Karpas-422 (cell line): ENCODE measurements at regions not wholly inside any gene's neighbourhood (a gene's known extent, or its start where the extent isn't known, plus 50 kb on each side); places are given as distances from the start of the nearest gene placed in this dataset.
A peak's percentile ranks its signal among the peaks of the same experiment; 100 is the strongest.
"Not testable (repeated sequence)": the region's sequence is repeated elsewhere in the genome, so short reads cannot be mapped to it uniquely, and the experiment has no call there.

Source experiments
- DNase-seq: peaks from one replicate; pipeline ENCODE4 v3.0.0-alpha.2; 2015
- H2AFZ ChIP-seq: fragments of 200-600 bp; sonication (generic); 2 replicates; pipeline ENCODE4 v1.6.1; 2014; ENCODE audit warnings: antibody characterized with exemption, low read length, mixed read lengths
- H3K27ac ChIP-seq: fragments of 200-600 bp; sonication (generic); 2 replicates; pipeline ENCODE4 v1.5.1; 2014; ENCODE audit warnings: mild to moderate bottlenecking, low read length, moderate library complexity
- H3K27me3 ChIP-seq: fragments of 200-600 bp; sonication (generic); 2 replicates; pipeline ENCODE4 v1.6.1; 2014; ENCODE audit warnings: low read length, mixed read lengths
- H3K36me3 ChIP-seq: fragments of 200-600 bp; sonication (generic); 2 replicates; pipeline ENCODE4 v1.6.1; 2014; ENCODE audit warnings: low read length, mixed read lengths; ENCODE audit not compliant: insufficient read depth
- H3K4me1 ChIP-seq: fragments of 200-600 bp; sonication (generic); 2 replicates; pipeline ENCODE4 v1.6.1; 2014; ENCODE audit warnings: mild to moderate bottlenecking, low read length, mixed read lengths
- H3K4me2 ChIP-seq: fragments of 200-600 bp; sonication (generic); 2 replicates; pipeline ENCODE4 v1.6.1; 2014; ENCODE audit warnings: low read length, low read depth, mild to moderate bottlenecking; ENCODE audit not compliant: poor library complexity, severe bottlenecking
- H3K4me3 ChIP-seq: fragments of 200-600 bp; sonication (generic); 2 replicates; pipeline ENCODE4 v1.5.1; 2014; ENCODE audit warnings: mild to moderate bottlenecking, antibody characterized with exemption, low read length, mixed read lengths
- H3K79me2 ChIP-seq: fragments of 200-600 bp; sonication (generic); 2 replicates; pipeline ENCODE4 v1.6.1; 2014; ENCODE audit warnings: mild to moderate bottlenecking, low read length, mixed read lengths
- H3K9ac ChIP-seq: fragments of 200-600 bp; sonication (generic); 2 replicates; pipeline ENCODE4 v1.6.0; 2014; ENCODE audit warnings: low read length
- H3K9me2 ChIP-seq: fragments of 200-600 bp; sonication (generic), shearing (Covaris generic); replicated peaks from 2 replicates; pipeline ENCODE4 v1.6.0; 2014; ENCODE audit warnings: mild to moderate bottlenecking, low read length, moderate library complexity; ENCODE audit not compliant: insufficient read depth
- H3K9me3 ChIP-seq: fragments of 300-700, 200-600 bp; sonication (generic); 2 replicates; pipeline ENCODE4 v1.6.1; 2014; ENCODE audit warnings: low read length, mixed read lengths
- H4K20me1 ChIP-seq: fragments of 200-600 bp; sonication (generic); 2 replicates; pipeline ENCODE4 v1.6.1; 2014; ENCODE audit warnings: mild to moderate bottlenecking, antibody characterized with exemption, low read length, low read depth; ENCODE audit not compliant: insufficient read depth

DNA sequence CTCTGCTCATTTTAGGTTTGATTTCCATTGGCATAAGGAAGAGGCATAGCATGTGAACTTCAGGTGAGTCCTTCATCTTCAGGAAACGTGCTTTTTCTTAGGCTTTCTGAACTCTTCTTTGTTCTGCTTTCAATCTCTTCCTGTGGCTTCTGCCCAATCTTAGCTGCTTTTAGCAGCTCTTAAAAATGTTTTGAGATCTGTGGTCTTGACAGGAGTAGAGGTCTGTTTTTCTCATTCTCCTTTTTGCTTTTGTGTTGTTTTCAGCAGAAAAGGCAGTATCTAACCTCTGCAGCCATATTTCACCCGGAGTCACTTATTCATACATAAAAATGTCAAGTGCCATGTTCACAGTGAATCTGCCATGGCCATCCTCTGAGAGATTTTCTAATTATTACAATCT is 120.3 kb downstream of the LIG4 start:
- peaks cover 3% of the 10 kb centered on the region; the same call in 1 of the 2 replicates for H3K9me3 ChIP-seq

DNA sequence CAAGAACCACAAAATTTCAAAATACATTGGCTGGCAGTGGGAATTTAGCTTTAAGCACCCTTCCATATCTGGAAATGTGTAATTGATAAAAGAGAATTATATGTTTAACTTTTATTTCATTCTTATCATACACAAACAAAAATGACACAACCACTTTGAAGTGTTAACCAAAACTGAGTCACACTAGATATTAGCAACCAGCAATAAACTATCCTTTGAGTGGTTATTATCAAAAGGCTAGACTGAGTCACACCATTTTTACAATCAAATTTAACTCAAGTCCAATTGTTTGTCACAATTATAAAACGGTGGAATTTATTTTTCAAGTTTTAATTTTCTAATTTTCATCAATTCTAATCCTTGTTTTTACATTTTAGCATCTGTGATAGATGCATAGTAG is 121.7 kb downstream of the LIG4 start:
- H3K9me3 ChIP-seq: peaks cover 8% of the 10 kb centered on the region; the same call in 1 of the 2 replicates
- no peak overlapping the region for H3K4me2 ChIP-seq
- no peak overlapping the region for H3K4me3 ChIP-seq
- H3K36me3 ChIP-seq: no peaks in the 10 kb centered on the region
- H3K27me3 ChIP-seq: no peaks in the 10 kb centered on the region
- H4K20me1 ChIP-seq: no peaks in the 10 kb centered on the region
- H2AFZ ChIP-seq: no peak overlapping the region
- no peaks in the 10 kb centered on the region for H3K4me1 ChIP-seq
- no peak for DNase-seq
- H3K79me2 ChIP-seq: no peaks in the 10 kb centered on the region
- no peak overlapping the region for H3K27ac ChIP-seq
- no peaks in the 10 kb centered on the region for H3K9me2 ChIP-seq
- H3K9ac ChIP-seq: no peak overlapping the region

More for the DNA sequence above, 120.3 kb downstream of the LIG4 start:
- H3K4me1 ChIP-seq: no peaks in the 10 kb centered on the region
- H3K27me3 ChIP-seq: no peaks in the 10 kb centered on the region
- H3K27ac ChIP-seq: no peak overlapping the region
- no peak overlapping the region for H3K4me2 ChIP-seq
- H2AFZ ChIP-seq: no peak overlapping the region
- H4K20me1 ChIP-seq: no peaks in the 10 kb centered on the region
- no peaks in the 10 kb centered on the region for H3K79me2 ChIP-seq
- H3K9ac ChIP-seq: no peak overlapping the region
- no peak for DNase-seq
- no peaks in the 10 kb centered on the region for H3K36me3 ChIP-seq
- no peak overlapping the region for H3K4me3 ChIP-seq
- no peaks in the 10 kb centered on the region for H3K9me2 ChIP-seq

DNA sequence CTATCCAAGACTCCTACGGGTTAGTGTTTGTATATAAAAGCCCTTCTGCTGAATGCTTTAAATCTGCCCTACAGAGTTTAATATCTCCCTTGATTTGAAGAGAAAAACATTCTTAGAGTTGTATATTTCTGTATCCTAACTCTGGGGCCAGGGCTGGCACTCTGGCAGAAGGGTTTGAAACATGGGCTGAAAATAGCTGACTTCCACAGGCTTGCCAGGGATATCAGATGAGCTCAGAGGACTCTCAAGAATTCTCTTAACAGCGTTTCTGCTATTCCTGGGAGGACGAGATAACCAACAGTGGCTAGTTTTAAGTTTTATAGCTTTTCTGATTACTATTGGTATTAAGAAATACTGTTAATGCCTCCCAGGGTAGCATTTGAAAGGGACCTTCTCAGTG is 127.5 kb downstream of the LIG4 start:
- Histone ChIP-seq H3K4me3 (no peak overlapping the region), H3K27me3 (no peaks in the 10 kb centered on the region)

GRCh38 chr13:108086678-108087077 is 128.7 kb downstream of the LIG4 start:
- no peaks in the 10 kb centered on the region for H4K20me1 ChIP-seq
- no peaks in the 10 kb centered on the region for H3K4me1 ChIP-seq
- H3K9ac ChIP-seq: no peak overlapping the region
- no peaks in the 10 kb centered on the region for H3K79me2 ChIP-seq
- H3K27me3 ChIP-seq: no peaks in the 10 kb centered on the region
- H2AFZ ChIP-seq: no peak overlapping the region
- H3K9me3 ChIP-seq: peaks cover 11% of the 10 kb centered on the region
- no peak overlapping the region for H3K27ac ChIP-seq
- H3K9me2 ChIP-seq: no peaks in the 10 kb centered on the region
- H3K36me3 ChIP-seq: no peaks in the 10 kb centered on the region
- H3K4me3 ChIP-seq: no peak overlapping the region
- peak; percentile 52 for DNase-seq
- H3K4me2 ChIP-seq: no peak overlapping the region

More for the DNA sequence above, 127.5 kb downstream of the LIG4 start:
- Histone ChIP-seq H3K4me2 (no peak overlapping the region), H3K9me3 (peaks cover 11% of the 10 kb centered on the region), H3K9me2 (no peaks in the 10 kb centered on the region), H3K79me2 (no peaks in the 10 kb centered on the region), H4K20me1 (no peaks in the 10 kb centered on the region), H3K4me1 (no peaks in the 10 kb centered on the region), H3K36me3 (no peaks in the 10 kb centered on the region), H3K9ac (no peak overlapping the region), H2AFZ (no peak overlapping the region), H3K27ac (no peak overlapping the region)
- no peak for DNase-seq

DNA sequence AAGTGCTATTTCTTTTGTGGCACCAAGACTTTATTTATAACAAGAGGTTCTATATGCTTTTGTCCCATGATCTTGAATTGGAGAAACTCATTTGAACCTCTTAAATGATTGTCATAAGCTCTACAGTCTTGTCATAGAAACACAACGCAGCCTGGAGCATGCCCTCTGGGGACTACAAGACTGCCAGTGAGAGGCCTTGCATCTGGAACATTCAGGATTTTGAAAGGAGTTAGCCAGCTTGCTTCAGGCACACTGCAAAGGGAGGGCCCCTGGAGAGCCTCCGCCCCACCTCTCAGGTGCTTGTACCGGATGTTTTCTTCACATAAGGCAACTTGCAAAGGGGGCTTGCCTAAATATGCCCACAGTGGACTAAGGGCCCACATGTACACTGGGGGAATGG is 130.5 kb downstream of the LIG4 start:
- Histone ChIP-seq H3K4me2 (no peak overlapping the region), H3K4me3 (no peak overlapping the region), H3K4me1 (no peaks in the 10 kb centered on the region), H2AFZ (no peak overlapping the region), H3K9me3 (peaks cover 6% of the 10 kb centered on the region), H3K9me2 (no peaks in the 10 kb centered on the region; the same call in 1 of the 2 replicates), H3K9ac (no peak overlapping the region), H3K27me3 (no peaks in the 10 kb centered on the region), H3K36me3 (no peaks in the 10 kb centered on the region), H3K79me2 (no peaks in the 10 kb centered on the region), H3K27ac (no peak overlapping the region), H4K20me1 (no peaks in the 10 kb centered on the region)
- no peak for DNase-seq

GRCh38 chr13:108083056-108083455 is 132.3 kb downstream of the LIG4 start:
- no peak for DNase-seq
- no peaks in the 10 kb centered on the region for H3K36me3 ChIP-seq
- no peak overlapping the region for H3K4me3 ChIP-seq
- no peaks in the 10 kb centered on the region for H3K4me1 ChIP-seq
- no peak overlapping the region for H3K27ac ChIP-seq
- no peak overlapping the region for H3K9ac ChIP-seq
- H3K9me3 ChIP-seq: peaks cover 3% of the 10 kb centered on the region
- no peak overlapping the region for H2AFZ ChIP-seq
- H3K4me2 ChIP-seq: no peak overlapping the region
- no peaks in the 10 kb centered on the region for H3K27me3 ChIP-seq
- no peaks in the 10 kb centered on the region; the same call in 1 of the 2 replicates for H3K9me2 ChIP-seq
- no peaks in the 10 kb centered on the region for H3K79me2 ChIP-seq
- no peaks in the 10 kb centered on the region for H4K20me1 ChIP-seq

DNA sequence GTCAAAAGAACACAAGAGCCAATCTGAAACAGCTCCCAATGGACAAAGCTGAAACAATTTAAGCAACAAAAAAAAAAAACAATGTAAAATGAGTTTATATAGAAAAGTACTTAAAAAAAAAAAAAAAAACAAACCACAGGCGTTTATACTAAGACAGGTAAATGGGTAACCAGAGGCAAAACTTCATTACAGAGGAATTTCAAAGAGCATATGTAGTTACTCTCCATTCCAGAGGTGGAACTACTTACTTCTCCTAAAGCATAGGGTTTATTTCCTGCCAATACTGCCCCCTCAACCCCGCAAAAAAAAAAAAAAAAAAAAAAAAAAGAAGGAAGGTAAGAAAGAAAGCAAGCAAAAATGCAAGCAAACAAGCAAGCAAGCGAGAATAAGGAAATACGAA is 132.9 kb downstream of the LIG4 start:
- Histone ChIP-seq H3K4me2 (no peak overlapping the region), H3K4me1 (no peaks in the 10 kb centered on the region), H3K79me2 (no peaks in the 10 kb centered on the region), H4K20me1 (no peaks in the 10 kb centered on the region), H3K27me3 (no peaks in the 10 kb centered on the region), H3K36me3 (no peaks in the 10 kb centered on the region), H3K4me3 (no peak overlapping the region), H3K9me3 (peaks cover 3% of the 10 kb centered on the region), H3K9me2 (no peaks in the 10 kb centered on the region; the same call in 1 of the 2 replicates), H3K27ac (no peak overlapping the region), H3K9ac (no peak overlapping the region), H2AFZ (no peak overlapping the region)
- DNase-seq: no peak

- Histone ChIP-seq H3K9me3 (peaks cover 10% of the 10 kb centered on the region), H3K4me1 (no peaks in the 10 kb centered on the region), H3K36me3 (no peaks in the 10 kb centered on the region), H3K9ac (no peak overlapping the region), H2AFZ (no peak overlapping the region), H3K9me2 (no peaks in the 10 kb centered on the region; the same call in 1 of the 2 replicates), H3K79me2 (no peaks in the 10 kb centered on the region), H3K4me2 (no peak overlapping the region), H3K4me3 (no peak overlapping the region), H4K20me1 (no peaks in the 10 kb centered on the region), H3K27ac (no peak overlapping the region), H3K27me3 (no peaks in the 10 kb centered on the region)
- no peak for DNase-seq
Observed at GRCh38 chr13:108077284-108077683, 138.1 kb downstream of the LIG4 start.

- H3K9me3 ChIP-seq, H3K9me2 ChIP-seq, H2AFZ ChIP-seq: not testable (repeated sequence)
Observed at GRCh38 chr13:108074429-108074828, 140.9 kb downstream of the LIG4 start.

More at GRCh38 chr13:108074429-108074828, 140.9 kb downstream of the LIG4 start:
- not testable (repeated sequence) for H3K36me3 ChIP-seq, H3K9ac ChIP-seq, H3K4me3 ChIP-seq, H3K4me2 ChIP-seq, H3K79me2 ChIP-seq, H4K20me1 ChIP-seq, H3K27me3 ChIP-seq, H3K4me1 ChIP-seq, DNase-seq, H3K27ac ChIP-seq
